Trophoblast cell (in vitro differentiated cells and primary cell): ENCODE measurements at regions not wholly inside any gene's neighbourhood (a gene's known extent, or its start where the extent isn't known, plus 50 kb on each side); places are given as distances from the start of the nearest gene placed in this dataset.

ENCODE experiments used
- DNase-seq, 2 donors: peaks; one replicate each; pipeline ENCODE4 v3.0.0-alpha.2; 2016
- H2AFZ ChIP-seq: 2 replicates; pipeline ENCODE4 v1.6.1; 2013; ENCODE audit warnings: low read length, moderate library complexity, mild to moderate bottlenecking; ENCODE audit not compliant: insufficient read depth, poor library complexity
- H2AK5ac ChIP-seq: 2 replicates; pipeline ENCODE4 v1.6.1; 2013; ENCODE audit warnings: mild to moderate bottlenecking, low read length
- H2BK120ac ChIP-seq: 2 replicates; pipeline ENCODE4 v1.6.1; 2013; ENCODE audit warnings: low read length, mild to moderate bottlenecking, moderate library complexity; ENCODE audit not compliant: insufficient read depth, poor library complexity
- H2BK12ac ChIP-seq: 2 replicates; pipeline ENCODE4 v1.6.1; 2013; ENCODE audit warnings: mild to moderate bottlenecking, low read length, moderate library complexity
- H2BK5ac ChIP-seq: 2 replicates; pipeline ENCODE4 v1.6.1; 2013; ENCODE audit warnings: low read length, low read depth, moderate library complexity, mild to moderate bottlenecking; ENCODE audit not compliant: poor library complexity
- H3K14ac ChIP-seq: 2 replicates; pipeline ENCODE4 v1.6.1; 2013; ENCODE audit warnings: mild to moderate bottlenecking, low read length
- H3K18ac ChIP-seq: 2 replicates; pipeline ENCODE4 v1.6.1; 2013; ENCODE audit warnings: mild to moderate bottlenecking, low read length
- H3K23ac ChIP-seq: 2 replicates; pipeline ENCODE4 v1.6.1; 2013; ENCODE audit warnings: low read length
- H3K27ac ChIP-seq: 2 replicates; pipeline ENCODE4 v1.5.1; 2013; ENCODE audit warnings: low read depth, mild to moderate bottlenecking, inconsistent platforms, low read length, moderate library complexity
- H3K27me3 ChIP-seq: 2 replicates; pipeline ENCODE4 v1.6.1; 2013; ENCODE audit warnings: inconsistent platforms, mild to moderate bottlenecking, low read length, moderate library complexity; ENCODE audit not compliant: insufficient read depth
- H3K36me3 ChIP-seq, 2 experiments: 1 replicate in 1 of 2; 2 replicates in 1 of 2; pipeline ENCODE4 v1.6.1; 2013; ENCODE audit warnings: low read length in 2 of 2, mild to moderate bottlenecking in 2 of 2, moderate library complexity in 1 of 2; ENCODE audit not compliant: insufficient read depth in 2 of 2, control insufficient read depth in 1 of 2
- H3K4ac ChIP-seq: 2 replicates; pipeline ENCODE4 v1.6.1; 2013; ENCODE audit warnings: low read depth, mild to moderate bottlenecking, low read length, moderate library complexity
- H3K4me1 ChIP-seq, 2 experiments: 1 replicate in 1 of 2; 2 replicates in 1 of 2; pipeline ENCODE4 v1.6.1; 2013; ENCODE audit warnings: low read length in 2 of 2, mild to moderate bottlenecking in 2 of 2, moderate library complexity in 1 of 2; ENCODE audit not compliant: insufficient read depth in 2 of 2, control insufficient read depth in 1 of 2
- H3K4me2 ChIP-seq: 2 replicates; pipeline ENCODE4 v1.6.1; 2013; ENCODE audit warnings: inconsistent platforms, mild to moderate bottlenecking, low read length, moderate library complexity
- H3K4me3 ChIP-seq: 2 replicates; pipeline ENCODE4 v1.5.1; 2013; ENCODE audit warnings: mild to moderate bottlenecking, low read depth, low read length, inconsistent platforms
- H3K79me1 ChIP-seq: one replicate; pipeline ENCODE4 v1.6.1; 2013; ENCODE audit warnings: low read length
- H3K79me2 ChIP-seq: 2 replicates; pipeline ENCODE4 v1.6.1; 2013; ENCODE audit warnings: low read length, mild to moderate bottlenecking; ENCODE audit not compliant: control insufficient read depth, insufficient read depth, poor library complexity
- H3K9ac ChIP-seq: 2 replicates; pipeline ENCODE4 v1.6.1; 2013; ENCODE audit warnings: mild to moderate bottlenecking, low read length
- H3K9me3 ChIP-seq: 2 replicates; pipeline ENCODE4 v1.6.1; 2013; ENCODE audit warnings: low read depth, mild to moderate bottlenecking, control low read depth, inconsistent platforms, low read length; ENCODE audit not compliant: insufficient read depth
- H4K12ac ChIP-seq: 2 replicates; pipeline ENCODE4 v1.6.1; 2013; ENCODE audit warnings: low read depth, mild to moderate bottlenecking, low read length, moderate library complexity
- H4K8ac ChIP-seq: 2 replicates; pipeline ENCODE4 v1.6.1; 2013; ENCODE audit warnings: low read depth, mild to moderate bottlenecking, low read length, moderate library complexity
- H4K91ac ChIP-seq: one replicate; pipeline ENCODE4 v1.6.1; 2013; ENCODE audit warnings: low read depth, mild to moderate bottlenecking, low read length, moderate library complexity
- WGBS: extraction: QIAGEN DNeasy Blood & Tissue Kit; methylation state at CpG from one replicate; pipeline ENCODE4 v1.1.7; 2013; ENCODE audit warnings: missing lambda C conversion rate; ENCODE audit not compliant: insufficient read length, insufficient coverage; ENCODE audit errors: extremely low coverage; 5-methylcytosine and 5-hydroxymethylcytosine counted together

DNA sequence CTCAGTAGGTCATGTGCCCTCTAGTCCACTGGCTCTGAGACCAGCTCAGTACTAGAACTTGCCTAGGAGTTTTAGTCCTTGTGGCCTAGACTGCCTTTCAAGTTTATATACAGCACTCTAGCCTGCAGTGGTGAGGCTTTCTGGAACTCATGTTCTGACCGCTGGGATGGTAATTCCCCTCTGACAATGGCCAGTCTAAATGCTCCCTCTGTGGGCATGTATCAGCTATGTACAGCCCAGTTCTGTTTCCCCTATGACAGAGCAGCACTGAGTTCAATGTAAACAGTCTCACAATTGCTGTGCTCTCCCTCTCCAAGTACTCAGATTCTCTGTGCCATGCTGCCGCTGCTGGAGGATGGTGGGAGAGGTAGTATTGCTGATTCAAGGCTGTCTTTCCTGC is 68.6 kb upstream of the SLC27A6 start:
- Histone ChIP-seq H3K27ac (no peak overlapping the region), H4K12ac (no peak overlapping the region), H4K8ac (no peak overlapping the region), H3K18ac (no peak overlapping the region), H2BK120ac (no peak overlapping the region), H3K79me2 (no peaks in the 10 kb centered on the region), H2BK12ac (no peak overlapping the region), H4K91ac (no peak overlapping the region), H3K9me3 (peaks cover 2% of the 10 kb centered on the region), H3K4me2 (no peak overlapping the region), H3K23ac (no peak overlapping the region), H3K14ac (no peak overlapping the region), H2BK5ac (no peak overlapping the region), H3K4ac (no peak overlapping the region), H3K27me3 (no peaks in the 10 kb centered on the region), H2AFZ (no peak overlapping the region), H3K4me3 (no peak overlapping the region), H3K79me1 (no peaks in the 10 kb centered on the region), H3K4me1 (no peaks in the 10 kb centered on the region), H2AK5ac (no peak overlapping the region), H3K36me3 (no peaks in the 10 kb centered on the region), H3K9ac (no peak overlapping the region)
- no CpG with 5 or more reads among the region's 2 CpGs for WGBS
- no peak for DNase-seq

DNA sequence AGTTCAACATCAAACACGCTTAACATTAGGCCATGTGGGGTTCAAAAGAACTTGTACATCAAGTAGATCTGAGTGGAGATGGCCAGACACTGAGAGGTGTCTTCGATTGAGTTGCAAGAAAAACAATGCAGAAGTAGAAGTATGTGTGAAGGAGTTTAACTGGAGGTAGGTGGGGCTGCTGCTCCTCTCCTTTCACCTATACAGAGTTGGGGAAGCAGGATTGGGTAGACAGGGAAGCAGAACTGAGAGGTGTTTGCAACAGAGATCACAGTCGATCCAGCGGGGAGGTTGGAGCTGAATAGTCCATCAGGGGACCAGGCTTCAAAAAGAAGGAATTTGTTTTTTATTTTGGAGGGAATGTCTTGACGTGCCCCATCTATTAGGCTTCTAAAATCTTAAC is 61.7 kb upstream of the SLC27A6 start:
- no peak overlapping the region for H2BK5ac ChIP-seq
- no peak overlapping the region for H2AK5ac ChIP-seq
- WGBS = no CpG with 5 or more reads among the region's 5 CpGs
- no peak overlapping the region for H2BK120ac ChIP-seq
- H3K9me3 ChIP-seq = no peaks in the 10 kb centered on the region
- no peak overlapping the region for H3K4me3 ChIP-seq
- H3K9ac ChIP-seq = no peak overlapping the region
- no peaks in the 10 kb centered on the region for H3K79me1 ChIP-seq
- no peak overlapping the region for H4K12ac ChIP-seq
- H3K23ac ChIP-seq = no peak overlapping the region
- no peaks in the 10 kb centered on the region for H3K4me1 ChIP-seq
- no peak overlapping the region for H4K91ac ChIP-seq
- no peak overlapping the region for H3K14ac ChIP-seq
- H3K27ac ChIP-seq = no peak overlapping the region
- no peaks in the 10 kb centered on the region for H3K36me3 ChIP-seq
- no peak overlapping the region for H3K4me2 ChIP-seq
- no peak overlapping the region for H2BK12ac ChIP-seq
- no peak overlapping the region for H4K8ac ChIP-seq
- H2AFZ ChIP-seq = no peak overlapping the region
- H3K4ac ChIP-seq = no peak overlapping the region
- no peaks in the 10 kb centered on the region for H3K27me3 ChIP-seq
- no peak for DNase-seq
- H3K18ac ChIP-seq = no peak overlapping the region
- no peaks in the 10 kb centered on the region for H3K79me2 ChIP-seq

DNA sequence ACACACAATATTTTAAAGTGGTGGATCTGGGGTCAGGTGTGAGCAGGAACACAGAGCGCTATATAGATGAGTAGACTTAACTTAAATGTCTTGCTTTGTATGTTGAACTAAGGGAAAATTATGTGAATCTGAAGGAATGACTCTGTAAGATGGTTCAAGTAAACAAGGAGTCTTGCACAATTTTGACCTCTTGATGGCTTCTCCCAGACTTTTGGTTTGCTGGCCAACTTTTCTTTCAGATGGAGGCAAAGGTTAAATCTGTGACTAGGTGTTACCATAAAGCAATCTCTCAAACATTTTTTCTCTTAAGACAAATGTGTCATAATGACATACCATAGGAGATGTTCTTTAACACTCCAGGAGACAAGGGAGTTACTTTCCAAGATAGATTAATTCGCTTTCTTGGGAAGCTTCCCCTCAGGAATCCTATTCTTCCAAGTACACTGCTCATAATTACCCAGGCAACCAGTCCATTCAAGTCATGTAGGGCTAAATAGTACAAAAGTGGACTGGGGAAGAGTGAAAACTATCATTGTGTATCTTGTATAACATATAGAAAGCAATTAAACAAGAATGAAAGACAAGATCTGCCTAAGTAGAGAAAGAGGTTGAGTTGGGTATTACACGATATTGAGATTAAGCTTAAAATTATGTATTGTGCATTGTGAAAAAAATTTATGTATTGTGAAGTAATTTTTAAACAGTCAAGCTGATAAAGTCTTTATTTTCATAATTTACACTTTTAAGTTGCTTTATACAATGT is 60.3 kb upstream of the SLC27A6 start:
- no peak overlapping the region for H2AK5ac ChIP-seq
- DNase-seq = no peak
- no peak overlapping the region for H2BK12ac ChIP-seq
- no peak overlapping the region for H4K8ac ChIP-seq
- H4K91ac ChIP-seq = no peak overlapping the region
- H3K4me1 ChIP-seq = no peaks in the 10 kb centered on the region
- H3K79me2 ChIP-seq = no peaks in the 10 kb centered on the region
- H3K4me3 ChIP-seq = no peak overlapping the region
- H3K9me3 ChIP-seq = no peaks in the 10 kb centered on the region
- H3K9ac ChIP-seq = no peak overlapping the region
- no peak overlapping the region for H3K27ac ChIP-seq
- H3K18ac ChIP-seq = no peak overlapping the region
- H3K36me3 ChIP-seq = no peaks in the 10 kb centered on the region
- no peak overlapping the region for H4K12ac ChIP-seq
- no peak overlapping the region for H2BK120ac ChIP-seq
- no CpG with 5 or more reads among the region's 3 CpGs for WGBS
- no peak overlapping the region for H3K4ac ChIP-seq
- no peak overlapping the region for H3K23ac ChIP-seq
- no peaks in the 10 kb centered on the region for H3K79me1 ChIP-seq
- no peak overlapping the region for H3K14ac ChIP-seq
- no peak overlapping the region for H3K4me2 ChIP-seq
- H2BK5ac ChIP-seq = no peak overlapping the region
- no peaks in the 10 kb centered on the region for H3K27me3 ChIP-seq
- no peak overlapping the region for H2AFZ ChIP-seq

DNA sequence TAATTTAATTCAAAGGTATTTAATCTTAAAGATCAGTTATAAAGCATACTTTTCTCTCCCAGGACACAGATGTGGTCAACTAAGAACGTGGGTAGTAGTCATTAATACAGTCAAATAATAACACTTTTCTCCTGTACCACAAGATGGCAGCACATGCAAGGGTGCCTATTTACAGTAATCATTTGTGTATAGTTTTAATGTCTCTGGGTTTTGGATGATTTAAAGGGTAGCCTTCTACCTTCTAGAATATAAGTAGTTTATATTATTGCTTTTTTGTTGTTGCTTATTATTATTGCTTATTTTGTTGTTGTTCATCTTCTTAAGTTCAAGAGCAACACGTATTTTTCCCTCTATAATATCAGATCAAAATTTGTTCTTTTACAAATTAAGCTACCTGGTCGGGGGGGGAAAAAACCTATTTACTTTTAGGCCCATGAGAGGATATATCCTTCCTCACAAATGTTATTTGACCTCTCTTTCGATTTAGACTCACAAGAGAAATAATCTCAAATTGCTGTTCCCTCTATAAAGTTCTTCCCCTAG is 59.6 kb upstream of the SLC27A6 start:
- WGBS = no CpG with 5 or more reads among the region's 4 CpGs
- Histone ChIP-seq H2BK5ac (no peak overlapping the region), H3K4me3 (no peak overlapping the region), H3K4ac (no peak overlapping the region), H3K27me3 (no peaks in the 10 kb centered on the region), H3K36me3 (no peaks in the 10 kb centered on the region), H3K79me2 (no peaks in the 10 kb centered on the region), H4K8ac (no peak overlapping the region), H3K4me2 (no peak overlapping the region), H3K9me3 (no peaks in the 10 kb centered on the region), H3K4me1 (no peaks in the 10 kb centered on the region), H3K27ac (no peak overlapping the region), H2BK120ac (no peak overlapping the region), H2BK12ac (no peak overlapping the region), H3K9ac (no peak overlapping the region), H4K12ac (no peak overlapping the region), H3K79me1 (no peaks in the 10 kb centered on the region), H2AFZ (no peak overlapping the region), H2AK5ac (no peak overlapping the region), H4K91ac (no peak overlapping the region), H3K23ac (no peak overlapping the region), H3K14ac (no peak overlapping the region), H3K18ac (no peak overlapping the region)
- DNase-seq = peak; percentile 51 to 90
